Right hindlimb (tissue), 1 donor: ENCODE measurements at regions not wholly inside any gene's neighbourhood (a gene's known extent, or its start where the extent isn't known, plus 50 kb on each side); places are given as distances from the start of the nearest gene placed in this dataset.

Source experiments
- DNase-seq: peaks from one replicate; pipeline ENCODE4 v3.0.0-alpha.2; 2018

GRCh38 chr10:128693493-128694131 lies 567.4 kb upstream of the MKI67 start:
- no peak for DNase-seq

GRCh38 chr10:128694168-128694850 lies 568.1 kb upstream of the MKI67 start:
- DNase-seq, result no peak

GRCh38 chr10:128694851-128695725 lies 568.9 kb upstream of the MKI67 start:
- no peak for DNase-seq

GRCh38 chr10:128695931-128696330 lies 569.7 kb upstream of the MKI67 start:
- DNase-seq, result no peak

- DNase-seq, result no peak
Measured at GRCh38 chr10:128697437-128697836, 571.2 kb upstream of the MKI67 start.

GRCh38 chr10:128701381-128701780 lies 575.2 kb upstream of the MKI67 start:
- no peak for DNase-seq

- DNase-seq, result no peak
Measured at GRCh38 chr10:128701837-128702236, 575.6 kb upstream of the MKI67 start.

- no peak for DNase-seq
Measured at GRCh38 chr10:128704716-128705115, 578.5 kb upstream of the MKI67 start.

- no peak for DNase-seq
Measured at GRCh38 chr10:128708182-128708581, 582.0 kb upstream of the MKI67 start.

GRCh38 chr10:128709686-128710085 lies 583.5 kb upstream of the MKI67 start:
- no peak for DNase-seq

- DNase-seq, result no peak
Measured at GRCh38 chr10:128710098-128710797, 584.0 kb upstream of the MKI67 start.

- DNase-seq, result no peak
Measured at GRCh38 chr10:128710798-128711183, 584.6 kb upstream of the MKI67 start.

GRCh38 chr10:128711806-128712205 lies 585.6 kb upstream of the MKI67 start:
- no peak for DNase-seq

- DNase-seq, result no peak
Measured at GRCh38 chr10:128712661-128713400, 586.6 kb upstream of the MKI67 start.

GRCh38 chr10:128713471-128713870 lies 587.2 kb upstream of the MKI67 start:
- no peak for DNase-seq

GRCh38 chr10:128713874-128714570 lies 587.8 kb upstream of the MKI67 start:
- DNase-seq, result peak; percentile 88

- no peak for DNase-seq
Measured at GRCh38 chr10:128714644-128715415, 588.6 kb upstream of the MKI67 start.

- DNase-seq, result no peak
Measured at GRCh38 chr10:128716181-128716580, 590.0 kb upstream of the MKI67 start.

- DNase-seq, result no peak
Measured at GRCh38 chr10:128721963-128722445, 595.8 kb upstream of the MKI67 start.

- no peak for DNase-seq
Measured at GRCh38 chr10:128722947-128723346, 596.7 kb upstream of the MKI67 start.
